ENCODE measurements at regions not wholly inside any gene's neighbourhood (a gene's known extent, or its start where the extent isn't known, plus 50 kb on each side); places are given as distances from the start of the nearest gene placed in this dataset.
"Not testable (repeated sequence)": the region's sequence is repeated elsewhere in the genome, so short reads cannot be mapped to it uniquely, and the experiment has no call there.

GRCh38 chr20:30288346-30288745 is 969.1 kb upstream of the DEFB115 start:
- no peaks in the 10 kb centered on the region for H3K36me3 ChIP-seq
- TF ChIP-seq CTCF (IDR thresholded peaks at IDR 0.05): no peak
- H3K27me3 ChIP-seq: peaks cover 32% of the 10 kb centered on the region
- no peak overlapping the region for H3K27ac ChIP-seq
- no peaks in the 10 kb centered on the region for H3K4me1 ChIP-seq (ENCODE audit: control insufficient read depth in 1 of 2, insufficient read depth in 1 of 2, low read depth in 1 of 2, low read length in 1 of 2)
- H3K9me3 ChIP-seq: no peaks in the 10 kb centered on the region
- no peak overlapping the region for H3K4me3 ChIP-seq (ENCODE audit: low read depth in 1 of 2, low read length in 1 of 2)

- H3K9me3 ChIP-seq; H3K4me1 ChIP-seq (ENCODE audit: control insufficient read depth in 1 of 2, insufficient read depth in 1 of 2, low read depth in 1 of 2, low read length in 1 of 2); H3K36me3 ChIP-seq; H3K4me3 ChIP-seq (ENCODE audit: low read depth in 1 of 2, low read length in 1 of 2); H3K27ac ChIP-seq: not testable (repeated sequence)
- H3K27me3 ChIP-seq: peaks cover 25% of the 10 kb centered on the region
Observed at GRCh38 chr20:30289049-30289448, 968.4 kb upstream of the DEFB115 start.

GRCh38 chr20:30289711-30290141 is 967.7 kb upstream of the DEFB115 start:
- not testable (repeated sequence) for H3K4me1 ChIP-seq (ENCODE audit: control insufficient read depth in 1 of 2, insufficient read depth in 1 of 2, low read depth in 1 of 2, low read length in 1 of 2); H3K9me3 ChIP-seq; H3K4me3 ChIP-seq (ENCODE audit: low read depth in 1 of 2, low read length in 1 of 2); H3K36me3 ChIP-seq; H3K27ac ChIP-seq
- H3K27me3 ChIP-seq: peaks cover 19% of the 10 kb centered on the region

- peaks cover 19% of the 10 kb centered on the region for H3K27me3 ChIP-seq
- not testable (repeated sequence) for H3K9me3 ChIP-seq; H3K36me3 ChIP-seq; H3K4me1 ChIP-seq (ENCODE audit: control insufficient read depth in 1 of 2, insufficient read depth in 1 of 2, low read depth in 1 of 2, low read length in 1 of 2); H3K4me3 ChIP-seq (ENCODE audit: low read depth in 1 of 2, low read length in 1 of 2); H3K27ac ChIP-seq
Observed at GRCh38 chr20:30290361-30291063, 967.0 kb upstream of the DEFB115 start.

GRCh38 chr20:30291064-30291379 is 966.4 kb upstream of the DEFB115 start:
- not testable (repeated sequence) for H3K27ac ChIP-seq

GRCh38 chr20:30291686-30292085 is 965.8 kb upstream of the DEFB115 start:
- not testable (repeated sequence) for H3K9me3 ChIP-seq; H3K4me1 ChIP-seq (ENCODE audit: control insufficient read depth in 1 of 2, insufficient read depth in 1 of 2, low read depth in 1 of 2, low read length in 1 of 2); H3K4me3 ChIP-seq (ENCODE audit: low read depth in 1 of 2, low read length in 1 of 2)

More at GRCh38 chr20:30291064-30291379, 966.4 kb upstream of the DEFB115 start:
- not testable (repeated sequence) for H3K36me3 ChIP-seq; H3K4me3 ChIP-seq (ENCODE audit: low read depth in 1 of 2, low read length in 1 of 2); H3K4me1 ChIP-seq (ENCODE audit: control insufficient read depth in 1 of 2, insufficient read depth in 1 of 2, low read depth in 1 of 2, low read length in 1 of 2); H3K9me3 ChIP-seq
- peaks cover 19% of the 10 kb centered on the region for H3K27me3 ChIP-seq

GRCh38 chr20:30295396-30295795 is 962.1 kb upstream of the DEFB115 start:
- not testable (repeated sequence) for H3K4me3 ChIP-seq (ENCODE audit: low read depth in 1 of 2, low read length in 1 of 2); H3K27me3 ChIP-seq; H3K9me3 ChIP-seq; H3K27ac ChIP-seq; H3K36me3 ChIP-seq; H3K4me1 ChIP-seq (ENCODE audit: control insufficient read depth in 1 of 2, insufficient read depth in 1 of 2, low read depth in 1 of 2, low read length in 1 of 2)

More at GRCh38 chr20:30291686-30292085, 965.8 kb upstream of the DEFB115 start:
- H3K36me3 ChIP-seq, H3K27ac ChIP-seq: not testable (repeated sequence)
- H3K27me3 ChIP-seq: peaks cover 19% of the 10 kb centered on the region

- H3K27ac ChIP-seq; H3K9me3 ChIP-seq; H3K4me1 ChIP-seq (ENCODE audit: control insufficient read depth in 1 of 2, insufficient read depth in 1 of 2, low read depth in 1 of 2, low read length in 1 of 2); H3K4me3 ChIP-seq (ENCODE audit: low read depth in 1 of 2, low read length in 1 of 2); H3K36me3 ChIP-seq: not testable (repeated sequence)
- peaks cover 11% of the 10 kb centered on the region for H3K27me3 ChIP-seq
Observed at GRCh38 chr20:30295967-30296366, 961.5 kb upstream of the DEFB115 start.

GRCh38 chr20:30297878-30298595 is 959.4 kb upstream of the DEFB115 start:
- not testable (repeated sequence) for H3K9me3 ChIP-seq; H3K4me3 ChIP-seq (ENCODE audit: low read depth in 1 of 2, low read length in 1 of 2); H3K27ac ChIP-seq; H3K36me3 ChIP-seq; H3K4me1 ChIP-seq (ENCODE audit: control insufficient read depth in 1 of 2, insufficient read depth in 1 of 2, low read depth in 1 of 2, low read length in 1 of 2)
- H3K27me3 ChIP-seq: peaks cover 11% of the 10 kb centered on the region

GRCh38 chr20:30300220-30300642 is 957.2 kb upstream of the DEFB115 start:
- not testable (repeated sequence) for H3K4me1 ChIP-seq (ENCODE audit: control insufficient read depth in 1 of 2, insufficient read depth in 1 of 2, low read depth in 1 of 2, low read length in 1 of 2); H3K36me3 ChIP-seq; H3K27ac ChIP-seq; H3K4me3 ChIP-seq (ENCODE audit: low read depth in 1 of 2, low read length in 1 of 2); H3K9me3 ChIP-seq
- peaks cover 11% of the 10 kb centered on the region for H3K27me3 ChIP-seq

- H3K36me3 ChIP-seq; H3K9me3 ChIP-seq; H3K27ac ChIP-seq; H3K4me1 ChIP-seq (ENCODE audit: control insufficient read depth in 1 of 2, insufficient read depth in 1 of 2, low read depth in 1 of 2, low read length in 1 of 2); H3K4me3 ChIP-seq (ENCODE audit: low read depth in 1 of 2, low read length in 1 of 2): not testable (repeated sequence)
- peaks cover 11% of the 10 kb centered on the region for H3K27me3 ChIP-seq
Observed at GRCh38 chr20:30302786-30303185, 954.7 kb upstream of the DEFB115 start.

- H3K4me3 ChIP-seq (ENCODE audit: low read depth in 1 of 2, low read length in 1 of 2); H3K27me3 ChIP-seq; H3K27ac ChIP-seq; H3K9me3 ChIP-seq; H3K4me1 ChIP-seq (ENCODE audit: control insufficient read depth in 1 of 2, insufficient read depth in 1 of 2, low read depth in 1 of 2, low read length in 1 of 2); H3K36me3 ChIP-seq: not testable (repeated sequence)
Observed at GRCh38 chr20:30309938-30310337, 947.5 kb upstream of the DEFB115 start.

GRCh38 chr20:30310385-30310784 is 947.1 kb upstream of the DEFB115 start:
- not testable (repeated sequence) for H3K27me3 ChIP-seq; H3K4me3 ChIP-seq (ENCODE audit: low read depth in 1 of 2, low read length in 1 of 2); H3K9me3 ChIP-seq; H3K27ac ChIP-seq; H3K36me3 ChIP-seq; H3K4me1 ChIP-seq (ENCODE audit: control insufficient read depth in 1 of 2, insufficient read depth in 1 of 2, low read depth in 1 of 2, low read length in 1 of 2)
